ES-I3 (cell line): ENCODE measurements at regions not wholly inside any gene's neighbourhood (a gene's known extent, or its start where the extent isn't known, plus 50 kb on each side); places are given as distances from the start of the nearest gene placed in this dataset.

Source experiments
- H3K36me3 ChIP-seq: 2 replicates; pipeline ENCODE4 v1.6.1; 2013; ENCODE audit warnings: mild to moderate bottlenecking, low read length, control low read depth, moderate library complexity; ENCODE audit not compliant: insufficient read depth
- H3K4me1 ChIP-seq: 2 replicates; pipeline ENCODE4 v1.6.1; 2013; ENCODE audit warnings: mild to moderate bottlenecking, control low read depth, low read length; ENCODE audit not compliant: insufficient read depth
- H3K9ac ChIP-seq: 2 replicates; pipeline ENCODE4 v1.6.1; 2013; ENCODE audit warnings: low read depth, mild to moderate bottlenecking, low read length, moderate library complexity
- H3K9me3 ChIP-seq: 2 replicates; pipeline ENCODE4 v1.6.1; 2013; ENCODE audit warnings: mild to moderate bottlenecking, low read length, moderate library complexity; ENCODE audit not compliant: control insufficient read depth, insufficient read depth

DNA sequence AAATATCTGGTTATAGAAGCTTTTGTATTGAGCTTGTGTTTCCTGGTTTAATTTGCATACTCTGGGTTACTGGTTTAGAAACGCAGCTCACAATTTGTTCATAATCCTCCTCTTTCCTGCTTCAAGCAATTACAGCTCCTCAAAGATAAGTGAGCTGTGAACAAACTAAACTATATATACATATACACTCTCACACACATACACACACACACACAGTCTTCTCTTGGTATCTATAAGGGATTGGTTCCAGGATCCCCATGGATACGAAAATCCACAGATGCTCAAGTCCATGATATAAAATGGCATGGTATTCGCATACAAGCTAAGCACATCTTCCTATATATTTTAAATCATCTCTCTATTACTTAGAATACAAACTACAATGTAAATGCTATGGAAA lies 510.9 kb upstream of the CDH18 start:
- H3K36me3 ChIP-seq, result no peaks in the 10 kb centered on the region
- H3K9me3 ChIP-seq, result no peaks in the 10 kb centered on the region
- no peaks in the 10 kb centered on the region for H3K4me1 ChIP-seq
- H3K9ac ChIP-seq, result no peak overlapping the region

DNA sequence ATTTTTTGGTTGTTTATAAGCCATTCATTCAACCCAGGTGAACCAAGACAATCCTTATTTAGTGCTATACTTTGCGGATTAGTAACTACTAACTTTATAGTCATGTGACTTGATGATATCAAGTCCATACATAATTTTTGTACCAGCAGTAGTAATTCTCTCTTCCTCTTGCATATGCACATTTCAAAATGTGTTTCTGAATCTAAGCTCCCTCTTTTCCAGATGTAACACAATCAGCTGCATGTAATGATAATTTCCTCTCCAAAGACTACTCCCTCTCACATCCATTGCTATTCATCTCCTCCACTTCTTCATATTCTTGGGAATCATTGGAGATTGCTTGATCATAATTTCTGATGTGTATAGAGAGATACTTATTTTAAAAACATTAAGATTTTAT lies 510.1 kb upstream of the CDH18 start:
- H3K36me3 ChIP-seq, result no peaks in the 10 kb centered on the region
- no peaks in the 10 kb centered on the region for H3K9me3 ChIP-seq
- H3K4me1 ChIP-seq, result no peaks in the 10 kb centered on the region
- H3K9ac ChIP-seq, result no peak overlapping the region

GRCh38 chr5:20497356-20497755 lies 509.4 kb upstream of the CDH18 start:
- no peaks in the 10 kb centered on the region for H3K9me3 ChIP-seq
- H3K9ac ChIP-seq, result no peak overlapping the region
- no peaks in the 10 kb centered on the region for H3K4me1 ChIP-seq
- H3K36me3 ChIP-seq, result no peaks in the 10 kb centered on the region

GRCh38 chr5:20494706-20495105 lies 506.7 kb upstream of the CDH18 start:
- Histone ChIP-seq H3K36me3 (no peaks in the 10 kb centered on the region), H3K4me1 (no peaks in the 10 kb centered on the region), H3K9ac (no peak overlapping the region), H3K9me3 (no peaks in the 10 kb centered on the region)

DNA sequence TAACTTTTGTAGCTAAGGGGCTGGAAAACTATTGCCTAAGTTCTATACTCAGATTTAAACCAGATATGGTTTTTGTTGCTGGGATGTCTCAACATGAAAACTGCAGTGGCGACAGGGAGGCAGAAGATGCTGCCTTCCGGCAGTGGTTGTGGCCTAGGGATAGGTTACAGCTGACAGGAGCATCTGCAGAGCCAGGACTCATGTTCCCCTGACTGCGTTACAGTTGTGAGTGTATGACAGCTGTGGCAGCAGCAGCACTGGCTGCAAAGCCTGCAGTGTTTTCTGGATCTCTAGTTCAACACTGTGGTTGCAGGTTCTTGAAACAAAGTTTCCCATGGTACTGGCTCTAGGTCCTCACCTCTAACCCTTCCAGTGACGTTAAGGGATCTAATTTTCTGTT lies 498.8 kb upstream of the CDH18 start:
- H3K9ac ChIP-seq, result no peak overlapping the region

DNA sequence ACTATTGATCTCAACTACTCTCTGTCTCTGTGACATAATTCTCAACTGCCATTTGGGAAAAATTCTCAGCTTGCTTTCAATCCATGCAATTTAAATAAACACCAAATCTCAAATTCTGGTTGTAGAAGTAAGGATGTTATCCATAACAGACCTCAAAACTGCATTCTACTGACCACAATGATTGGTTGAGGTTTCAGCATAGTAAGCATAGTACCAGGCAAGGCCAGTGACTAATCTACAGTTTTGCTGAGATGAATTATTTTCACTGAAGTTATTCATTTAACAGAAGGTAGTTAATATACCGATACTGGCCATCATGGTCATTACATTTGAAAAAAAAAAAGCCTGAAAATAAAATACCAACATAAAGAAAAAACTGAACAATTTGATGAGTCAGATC lies 488.0 kb upstream of the CDH18 start:
- Histone ChIP-seq H3K4me1 (no peaks in the 10 kb centered on the region), H3K9ac (no peak overlapping the region), H3K9me3 (no peaks in the 10 kb centered on the region), H3K36me3 (no peaks in the 10 kb centered on the region)

More for the DNA sequence above, 498.8 kb upstream of the CDH18 start:
- Histone ChIP-seq H3K4me1 (no peaks in the 10 kb centered on the region), H3K9me3 (no peaks in the 10 kb centered on the region), H3K36me3 (no peaks in the 10 kb centered on the region)

DNA sequence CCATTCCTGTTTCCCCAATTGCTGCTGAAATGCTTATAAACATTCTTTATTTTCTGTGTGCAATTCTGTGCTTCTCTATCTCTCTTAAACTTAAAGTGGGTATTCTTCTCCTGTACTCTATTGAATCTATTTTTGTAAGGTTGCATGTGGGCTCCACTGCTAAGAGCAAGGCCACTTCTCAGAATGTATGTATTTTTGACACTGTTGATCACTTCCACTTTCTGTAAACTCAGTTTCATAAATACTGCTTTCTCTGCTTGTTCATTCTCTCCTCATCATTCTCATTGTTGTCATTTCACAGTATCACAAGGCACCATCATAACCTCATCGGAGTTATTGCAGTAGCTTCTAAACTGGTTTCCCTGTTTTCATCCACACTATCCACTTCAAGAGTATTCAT lies 483.0 kb upstream of the CDH18 start:
- Histone ChIP-seq H3K9me3 (no peaks in the 10 kb centered on the region), H3K4me1 (no peaks in the 10 kb centered on the region), H3K9ac (no peak overlapping the region), H3K36me3 (no peaks in the 10 kb centered on the region)

DNA sequence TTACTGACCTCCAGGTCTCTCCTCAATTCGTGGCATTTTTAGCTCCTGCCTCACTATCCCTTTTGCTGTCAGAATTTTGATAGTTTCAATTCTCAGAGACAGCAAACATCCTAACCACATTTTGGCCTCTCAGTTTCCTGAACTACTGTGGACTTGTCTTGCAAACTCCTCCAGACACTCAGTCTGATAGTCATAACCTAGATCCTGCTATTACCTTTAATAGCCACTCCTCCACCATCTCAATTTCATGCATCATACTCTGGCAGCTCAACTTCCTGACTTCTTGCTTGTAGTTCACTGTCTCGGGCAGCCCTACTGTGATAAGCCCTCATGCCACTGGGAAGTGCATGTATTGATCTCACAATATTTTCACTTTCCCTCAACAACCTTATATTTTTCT lies 481.8 kb upstream of the CDH18 start:
- Histone ChIP-seq H3K9ac (no peak overlapping the region), H3K36me3 (no peaks in the 10 kb centered on the region), H3K4me1 (no peaks in the 10 kb centered on the region), H3K9me3 (no peaks in the 10 kb centered on the region)

- Histone ChIP-seq H3K36me3 (no peaks in the 10 kb centered on the region), H3K9ac (no peak overlapping the region), H3K9me3 (no peaks in the 10 kb centered on the region), H3K4me1 (no peaks in the 10 kb centered on the region)
Measured at GRCh38 chr5:20469390-20469789, 481.4 kb upstream of the CDH18 start.

DNA sequence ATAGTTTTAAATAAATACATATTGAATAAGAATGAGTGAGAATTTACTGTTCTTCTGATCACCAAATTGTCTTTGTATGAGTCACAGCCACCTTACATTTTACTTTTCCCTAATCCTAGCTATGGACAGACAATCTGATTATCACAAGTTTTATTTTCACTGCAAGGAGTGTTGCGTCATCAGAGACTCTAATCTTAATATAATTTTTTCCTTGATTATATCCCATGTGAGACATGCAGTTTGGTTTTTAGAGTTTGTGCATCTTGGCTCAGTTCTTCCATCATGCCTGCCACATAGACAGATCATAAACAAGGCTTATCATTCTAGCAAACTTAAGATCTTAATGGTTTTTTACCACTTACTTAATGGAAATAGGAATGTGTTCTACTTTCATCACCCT lies 478.5 kb upstream of the CDH18 start:
- H3K36me3 ChIP-seq, result no peaks in the 10 kb centered on the region
- no peak overlapping the region for H3K9ac ChIP-seq
- H3K9me3 ChIP-seq, result no peaks in the 10 kb centered on the region
- H3K4me1 ChIP-seq, result no peaks in the 10 kb centered on the region

DNA sequence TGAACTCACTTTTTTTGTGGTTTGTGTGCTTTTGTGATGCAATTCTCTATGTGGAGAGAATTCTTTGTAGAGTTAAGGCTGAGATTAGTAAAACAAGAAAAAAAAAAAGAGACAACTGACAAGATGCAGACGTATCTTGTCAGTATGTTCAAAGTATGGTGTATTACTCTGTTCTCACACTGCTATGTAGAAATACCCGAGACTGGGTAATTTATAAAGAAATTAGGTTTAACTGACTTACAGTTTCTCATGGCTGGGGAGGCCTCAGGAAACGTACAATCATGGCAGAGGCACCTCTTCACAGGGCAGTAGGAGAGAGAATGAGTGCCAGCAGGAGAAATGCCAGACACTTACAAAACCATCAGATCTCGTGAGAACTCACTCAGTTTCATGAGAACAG lies 475.2 kb upstream of the CDH18 start:
- Histone ChIP-seq H3K4me1 (no peaks in the 10 kb centered on the region), H3K9ac (no peak overlapping the region), H3K9me3 (no peaks in the 10 kb centered on the region), H3K36me3 (no peaks in the 10 kb centered on the region)

DNA sequence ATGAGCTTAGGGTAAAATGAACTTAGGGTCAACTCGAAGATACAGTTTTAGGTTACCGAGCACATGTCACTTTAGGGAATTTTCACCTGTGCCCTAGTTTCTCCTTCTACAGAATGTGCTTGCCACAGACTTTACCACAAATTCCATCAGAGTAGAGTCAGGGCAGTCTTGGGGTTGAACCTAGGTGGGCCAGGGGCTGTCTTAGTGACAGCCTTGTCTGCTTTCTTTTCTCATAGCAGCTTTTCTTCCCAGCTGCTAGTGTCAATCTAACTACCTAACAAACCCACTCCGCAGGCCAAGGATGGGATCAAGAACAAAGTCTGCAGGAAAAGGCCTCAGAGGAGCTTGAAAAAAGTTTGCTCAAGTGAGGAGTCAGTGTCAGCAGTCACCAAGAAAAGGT lies 458.1 kb upstream of the CDH18 start:
- Histone ChIP-seq H3K9me3 (no peaks in the 10 kb centered on the region), H3K9ac (no peak overlapping the region), H3K4me1 (peaks cover 4% of the 10 kb centered on the region; the same call in 1 of the 2 replicates), H3K36me3 (no peaks in the 10 kb centered on the region)

- Histone ChIP-seq H3K9ac (no peak overlapping the region), H3K4me1 (peaks cover 4% of the 10 kb centered on the region; the same call in 1 of the 2 replicates), H3K9me3 (no peaks in the 10 kb centered on the region), H3K36me3 (no peaks in the 10 kb centered on the region)
Measured at GRCh38 chr5:20445326-20445860, 457.4 kb upstream of the CDH18 start.

DNA sequence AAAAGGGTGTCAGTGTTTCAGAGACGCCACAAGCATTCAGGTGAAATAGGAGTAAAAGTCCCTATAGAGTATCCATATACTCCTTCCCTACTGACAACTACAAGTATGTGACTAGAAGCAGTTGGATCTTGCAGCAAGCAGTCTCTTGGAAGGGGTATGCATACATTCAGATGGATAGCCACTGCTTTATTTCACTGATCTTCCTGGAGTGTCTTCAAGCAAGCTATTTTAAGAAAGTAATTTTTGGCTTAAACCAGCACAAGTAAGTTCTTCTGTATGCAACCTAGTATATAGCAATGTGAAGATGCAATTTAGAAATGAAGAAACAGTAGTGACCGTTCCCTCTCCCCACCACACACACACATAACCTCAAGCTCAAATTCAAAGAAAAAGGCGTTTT lies 446.8 kb upstream of the CDH18 start:
- no peaks in the 10 kb centered on the region for H3K4me1 ChIP-seq

GRCh38 chr5:20420991-20421595 lies 433.1 kb upstream of the CDH18 start:
- no peaks in the 10 kb centered on the region for H3K36me3 ChIP-seq
- no peak overlapping the region for H3K9ac ChIP-seq
- H3K4me1 ChIP-seq, result no peaks in the 10 kb centered on the region
- no peaks in the 10 kb centered on the region for H3K9me3 ChIP-seq

More for the DNA sequence above, 446.8 kb upstream of the CDH18 start:
- Histone ChIP-seq H3K9me3 (no peaks in the 10 kb centered on the region; the same call in 1 of the 2 replicates), H3K9ac (no peak overlapping the region), H3K36me3 (no peaks in the 10 kb centered on the region)
